Fibroblast of pulmonary artery (primary cell): ENCODE measurements at regions not wholly inside any gene's neighbourhood (a gene's known extent, or its start where the extent isn't known, plus 50 kb on each side); places are given as distances from the start of the nearest gene placed in this dataset.

Source experiments
- DNase-seq: peaks from one replicate; pipeline ENCODE4 v3.0.0-alpha.2; 2010; ENCODE audit warnings: low read depth
- H3K4me3 ChIP-seq: replicated peaks from 2 replicates; pipeline ENCODE4 v1.5.1; 2011; ENCODE audit warnings: low read depth, mild to moderate bottlenecking, control low read depth, low read length, moderate library complexity
- CTCF ChIP-seq: IDR thresholded peaks from 2 replicates; pipeline ENCODE4 v1.5.1; 2011; ENCODE audit warnings: mild to moderate bottlenecking, control low read depth, low read length, inconsistent platforms; ENCODE audit errors: missing control alignments

- H3K4me3 ChIP-seq: no peak overlapping the region
- DNase-seq: peak; percentile 67
- TF ChIP-seq CTCF: peak; percentile 90
Measured at GRCh38 chr4:23135792-23136645, 443.3 kb downstream of the GBA3 start.

GRCh38 chr4:23134331-23134730, 441.6 kb downstream of the GBA3 start:
- no peak for TF ChIP-seq CTCF
- H3K4me3 ChIP-seq: no peak overlapping the region
- no peak for DNase-seq

GRCh38 chr4:23130845-23131244, 438.1 kb downstream of the GBA3 start:
- H3K4me3 ChIP-seq: no peak overlapping the region
- no peak for DNase-seq
- TF ChIP-seq CTCF: no peak

GRCh38 chr4:23125118-23125517, 432.4 kb downstream of the GBA3 start:
- no peak for DNase-seq
- no peak for TF ChIP-seq CTCF
- no peak overlapping the region for H3K4me3 ChIP-seq

GRCh38 chr4:23122666-23123400, 430.1 kb downstream of the GBA3 start:
- no peak for DNase-seq
- TF ChIP-seq CTCF: no peak
- no peak overlapping the region for H3K4me3 ChIP-seq

- no peak for TF ChIP-seq CTCF
- DNase-seq: no peak
- no peak overlapping the region for H3K4me3 ChIP-seq
Measured at GRCh38 chr4:23120374-23120773, 427.6 kb downstream of the GBA3 start.
